Left cardiac atrium (tissue), 4 donors: ENCODE measurements at regions not wholly inside any gene's neighbourhood (a gene's known extent, or its start where the extent isn't known, plus 50 kb on each side); places are given as distances from the start of the nearest gene placed in this dataset.
"Not testable (repeated sequence)": the region's sequence is repeated elsewhere in the genome, so short reads cannot be mapped to it uniquely, and the experiment has no call there.

Experiments
- ATAC-seq, 2 donors: fragments of 200-7000 bp; cut with Tn5 transposase; one replicate each; pipeline ENCODE4 v1.9.1; 2020; ENCODE audit warnings: mild to moderate bottlenecking in 2 of 2, moderate library complexity in 2 of 2
- DNase-seq: peaks from one replicate; pipeline ENCODE4 v3.0.0-alpha.2; 2020
- intact Hi-C, 2 donors: fragments of 100-400 bp; cut with DNase I; formaldehyde crosslinking; loops; one replicate each; pipeline versions ENCODE4 v1.14.1 to v1.15.1; 2022 to 2023
- donor health status: DM: no; HTN: yes; CAD: no.
- donor health status: DM: no; HTN: yes; CAD: no; lungs with severe emphysema.
- donor health status: DM: yes; HTN: yes; CAD: no.
- donor health status: Dilated cardiomyopathy.

- intact Hi-C loops: no loop called here
- DNase-seq: peak; percentile 25
- peak; percentile 38 to 53 for ATAC-seq
Measured at GRCh38 chr3:118501152-118501551, 533.5 kb downstream of the IGSF11 start.

DNA sequence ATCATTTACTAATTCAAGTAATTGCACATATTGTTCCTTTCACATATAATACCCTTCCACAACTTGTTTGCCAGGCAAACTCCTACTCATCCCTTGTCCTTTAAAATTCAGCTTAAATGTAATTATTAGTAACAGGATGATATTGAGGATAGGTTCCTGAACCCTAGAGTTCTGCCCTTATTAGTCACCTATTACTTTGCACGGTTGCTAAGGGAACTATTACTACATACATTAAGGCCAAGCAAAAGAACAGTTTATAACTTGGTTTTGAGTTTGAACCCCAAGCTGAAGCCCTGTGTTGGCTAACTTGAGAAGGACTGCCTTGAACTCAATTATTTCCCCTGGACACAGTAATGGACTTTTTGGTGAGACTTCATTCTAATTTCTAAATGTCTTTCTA is 529.7 kb downstream of the IGSF11 start:
- ATAC-seq (no peak), DNase-seq (no peak)
- intact Hi-C loops: no loop called here

DNA sequence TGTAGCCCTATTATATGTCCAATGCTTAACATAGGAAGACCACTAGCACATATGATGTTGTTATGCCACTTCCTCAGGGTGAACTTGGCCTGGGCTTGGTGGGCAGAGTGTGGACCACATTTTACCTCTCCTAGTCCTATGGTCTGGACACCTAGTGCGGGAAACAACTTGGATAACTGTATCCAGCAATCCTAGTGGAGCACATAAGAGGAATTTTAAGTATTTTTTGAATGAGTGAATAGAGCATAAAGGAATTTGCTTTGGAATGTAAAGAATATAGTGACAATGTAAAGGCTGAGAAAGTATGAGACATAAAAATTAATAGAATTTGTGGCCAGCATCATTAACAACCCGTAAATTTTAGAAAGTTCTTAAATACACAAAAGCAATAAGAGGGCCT is 528.9 kb downstream of the IGSF11 start:
- intact Hi-C loops: no loop called here
- no peak for DNase-seq
- no peak for ATAC-seq

- no peak for ATAC-seq
- intact Hi-C loops: no loop called here
- no peak for DNase-seq
Measured at GRCh38 chr3:118511402-118511801, 523.2 kb downstream of the IGSF11 start.

DNA sequence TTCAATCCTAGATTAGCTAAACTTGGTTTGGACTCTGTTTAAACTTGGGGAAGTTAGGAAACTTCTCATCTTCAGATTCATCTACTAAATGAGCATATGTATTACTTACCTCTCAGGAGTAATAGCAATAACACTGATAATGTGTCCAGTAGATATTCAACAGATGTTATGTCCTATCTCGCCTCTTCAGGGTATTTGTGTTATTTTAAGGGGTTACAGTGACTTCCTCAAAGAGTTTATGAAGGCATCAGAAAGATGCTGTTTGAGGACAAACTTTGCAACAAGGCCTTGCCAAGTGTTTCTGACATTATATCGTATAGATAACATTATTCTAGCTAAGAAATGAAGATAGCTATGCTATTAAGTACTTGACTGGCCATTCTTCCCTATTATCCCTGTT is 522.3 kb downstream of the IGSF11 start:
- intact Hi-C loops: no loop called here
- ATAC-seq (no peak), DNase-seq (no peak)

- ATAC-seq (no peak), DNase-seq (no peak)
- intact Hi-C loops: no loop called here
Measured at GRCh38 chr3:118525077-118525476, 509.6 kb downstream of the IGSF11 start.

DNA sequence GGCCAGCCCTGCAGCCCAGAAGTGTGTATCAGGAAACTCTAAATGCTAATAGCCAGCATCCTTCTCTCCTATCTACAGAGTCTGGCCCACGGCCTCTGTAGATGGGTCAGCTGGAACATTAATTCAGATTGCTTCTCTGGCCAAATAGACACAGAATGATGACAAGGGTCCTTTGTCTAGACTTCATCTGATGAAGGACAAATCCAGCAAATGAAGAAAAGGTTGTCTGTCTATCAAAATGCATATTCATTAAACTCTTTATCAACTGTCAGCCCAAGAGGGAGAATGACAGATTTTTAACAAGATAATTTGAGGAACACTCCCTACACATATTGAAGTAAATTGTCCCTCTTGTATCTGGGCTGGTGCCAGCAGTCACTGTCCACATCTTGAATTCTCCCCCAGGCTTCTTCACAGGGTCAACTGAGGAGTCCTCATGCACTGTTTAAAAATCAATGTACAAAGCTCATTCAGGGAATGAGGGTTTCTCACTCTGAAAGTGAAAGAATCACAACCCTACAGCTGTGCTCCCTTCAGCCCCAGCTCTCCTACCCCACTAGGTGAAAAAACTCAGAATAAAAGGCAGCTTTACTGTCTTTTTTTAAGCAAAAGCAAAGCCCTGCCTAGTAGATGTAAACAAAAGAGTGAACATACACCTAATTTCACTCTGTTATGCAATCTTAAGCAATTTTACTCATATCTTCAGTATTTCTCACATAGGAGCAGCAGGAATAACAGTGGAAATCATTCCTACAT is 507.7 kb downstream of the IGSF11 start:
- ATAC-seq: no peak
- DNase-seq: no peak
- intact Hi-C loops: no loop called here

DNA sequence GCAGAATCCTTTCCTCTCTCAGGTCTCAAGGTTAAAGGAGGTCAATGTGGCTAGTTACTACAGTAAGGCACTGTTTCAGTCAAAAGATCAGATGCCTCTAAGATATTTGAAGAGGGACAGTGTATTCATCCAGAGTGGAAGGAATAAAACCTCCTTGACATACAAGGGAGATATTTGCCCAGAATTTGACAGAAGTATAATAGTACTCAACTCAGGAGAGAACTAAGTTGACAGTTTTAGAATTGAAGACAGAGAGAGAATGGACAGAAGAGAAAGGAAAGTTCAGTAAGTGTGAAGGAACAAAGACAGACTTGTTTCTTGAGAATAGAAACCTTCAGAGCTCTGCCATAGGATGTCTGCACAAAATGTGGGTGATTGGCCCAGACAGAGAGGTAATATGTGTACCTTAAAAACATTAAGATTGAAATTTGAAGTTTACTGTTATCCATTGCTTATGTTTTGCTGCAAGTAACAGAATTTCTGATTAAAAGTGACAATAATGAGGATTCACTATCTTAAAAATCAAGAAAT is 507.1 kb downstream of the IGSF11 start:
- DNase-seq (no peak), ATAC-seq (no peak)
- intact Hi-C loops: no loop called here

- intact Hi-C loops: no loop called here
- ATAC-seq: no peak
- no peak for DNase-seq
Measured at GRCh38 chr3:118529554-118529953, 505.1 kb downstream of the IGSF11 start.

- no peak for ATAC-seq
- intact Hi-C loops: no loop called here
Measured at GRCh38 chr3:118530350-118530922, 504.2 kb downstream of the IGSF11 start.

GRCh38 chr3:118530927-118531356 is 503.7 kb downstream of the IGSF11 start:
- DNase-seq, intact Hi-C loops, ATAC-seq: not testable (repeated sequence)

More at GRCh38 chr3:118530350-118530922, 504.2 kb downstream of the IGSF11 start:
- no peak for DNase-seq

GRCh38 chr3:118531816-118532215 is 502.8 kb downstream of the IGSF11 start:
- ATAC-seq: no peak
- intact Hi-C loops: no loop called here
- DNase-seq: no peak

GRCh38 chr3:118533676-118534075 is 501.0 kb downstream of the IGSF11 start:
- ATAC-seq (no peak), DNase-seq (no peak)
- intact Hi-C loops: no loop called here

GRCh38 chr3:118534519-118534918 is 500.1 kb downstream of the IGSF11 start:
- intact Hi-C loops: no loop called here
- ATAC-seq: no peak
- no peak for DNase-seq

DNA sequence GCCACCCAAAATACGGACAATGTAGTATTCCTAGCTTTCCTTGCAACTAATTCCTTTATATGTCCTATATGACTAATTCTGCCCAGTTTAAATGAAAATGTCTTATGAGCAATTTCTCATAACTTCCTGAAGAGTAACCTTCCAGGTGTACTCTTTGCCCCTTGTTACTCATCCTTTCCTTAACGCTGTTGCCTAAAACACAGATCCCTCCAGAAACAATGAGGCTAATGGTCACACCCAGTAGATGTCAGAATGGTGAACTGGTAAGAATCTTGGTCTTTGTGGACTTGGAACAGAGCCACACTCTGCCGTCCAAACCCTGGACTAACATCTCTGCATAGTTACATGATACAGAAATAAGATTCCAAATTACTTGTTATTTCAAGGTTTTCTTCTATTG is 497.9 kb downstream of the IGSF11 start:
- ATAC-seq: no peak
- no peak for DNase-seq
- intact Hi-C loops: no loop called here

GRCh38 chr3:118537454-118537853 is 497.2 kb downstream of the IGSF11 start:
- no peak for DNase-seq

DNA sequence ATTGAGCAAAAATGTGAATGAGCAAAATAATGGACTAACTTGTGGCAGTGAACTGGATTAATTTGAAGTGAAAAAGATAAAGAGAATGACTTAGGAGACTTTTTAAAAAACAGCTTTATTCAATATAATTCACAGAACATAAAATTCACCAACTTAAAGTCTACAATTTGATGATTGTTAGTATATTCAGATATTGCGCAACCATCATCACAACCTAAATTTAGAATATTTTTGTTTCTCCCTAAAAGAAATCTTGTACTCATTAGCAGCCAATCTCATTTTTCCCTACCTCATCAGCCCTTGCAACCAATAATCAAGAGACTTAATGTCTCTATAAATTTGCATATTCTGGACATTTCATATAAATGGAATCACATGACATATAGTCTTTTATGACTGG is 496.5 kb downstream of the IGSF11 start:
- intact Hi-C loops: no loop called here
- ATAC-seq: no peak
- DNase-seq: no peak

More at GRCh38 chr3:118537454-118537853, 497.2 kb downstream of the IGSF11 start:
- intact Hi-C loops: no loop called here
- no peak for ATAC-seq

GRCh38 chr3:118539820-118540447 is 494.7 kb downstream of the IGSF11 start:
- intact Hi-C loops, ATAC-seq, DNase-seq: not testable (repeated sequence)

GRCh38 chr3:118540448-118540821 is 494.2 kb downstream of the IGSF11 start:
- DNase-seq, intact Hi-C loops, ATAC-seq: not testable (repeated sequence)

DNA sequence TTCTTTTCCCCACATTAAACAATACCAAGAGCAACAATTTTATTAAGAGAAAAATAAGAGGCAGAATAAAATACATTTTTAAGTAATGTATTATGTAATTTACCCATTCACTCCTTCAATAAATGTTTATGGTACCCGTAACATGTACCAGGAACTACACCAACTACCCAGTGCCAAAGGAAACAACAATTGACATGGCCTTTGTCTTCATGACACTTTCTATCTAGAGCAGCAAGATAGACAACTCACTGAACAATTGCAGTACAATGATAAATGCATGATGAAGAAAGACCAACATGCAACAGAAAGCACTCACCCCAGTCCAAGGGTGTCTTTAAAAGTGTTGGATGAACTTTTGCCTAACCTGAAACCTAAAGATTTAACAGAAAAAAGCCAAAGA is 493.8 kb downstream of the IGSF11 start:
- DNase-seq (no peak), ATAC-seq (no peak)
- intact Hi-C loops: no loop called here
